VCaP (cell line): ENCODE measurements at regions not wholly inside any gene's neighbourhood (a gene's known extent, or its start where the extent isn't known, plus 50 kb on each side); places are given as distances from the start of the nearest gene placed in this dataset.

ENCODE experiments used
- H3K27ac ChIP-seq: fragments of 450-650 bp; 2 replicates; pipeline ENCODE4 v1.5.1; 2017
- TF ChIP-seq, protein P1 (sequence below): fragments of 450-650 bp; conservative IDR thresholded peaks from 2 replicates; pipeline ENCODE4 v1.5.1; 2017; ENCODE audit warnings: mild to moderate bottlenecking, moderate library complexity

DNA sequence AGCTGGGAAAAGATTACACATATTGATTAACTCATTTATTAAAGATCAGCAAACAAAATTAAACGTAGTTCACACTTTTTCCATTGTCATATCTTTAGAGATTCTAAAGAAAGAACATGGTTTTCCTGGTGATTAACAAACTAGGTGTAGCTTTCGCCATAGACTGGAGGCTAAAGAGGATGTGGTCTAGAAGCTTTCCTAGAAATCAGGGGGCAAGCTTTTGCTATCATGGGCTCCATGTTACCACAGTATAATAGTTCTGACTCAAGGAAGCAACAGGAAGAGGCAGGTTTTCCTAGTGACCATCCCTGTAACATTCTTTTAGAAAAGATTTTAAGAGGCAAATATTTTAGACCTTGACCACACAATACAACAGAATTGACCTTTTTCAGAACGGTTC, 232.7 kb downstream of the METTL4 start:
- H3K27ac ChIP-seq, result no peak overlapping the region
- TF ChIP-seq, protein P1, sequence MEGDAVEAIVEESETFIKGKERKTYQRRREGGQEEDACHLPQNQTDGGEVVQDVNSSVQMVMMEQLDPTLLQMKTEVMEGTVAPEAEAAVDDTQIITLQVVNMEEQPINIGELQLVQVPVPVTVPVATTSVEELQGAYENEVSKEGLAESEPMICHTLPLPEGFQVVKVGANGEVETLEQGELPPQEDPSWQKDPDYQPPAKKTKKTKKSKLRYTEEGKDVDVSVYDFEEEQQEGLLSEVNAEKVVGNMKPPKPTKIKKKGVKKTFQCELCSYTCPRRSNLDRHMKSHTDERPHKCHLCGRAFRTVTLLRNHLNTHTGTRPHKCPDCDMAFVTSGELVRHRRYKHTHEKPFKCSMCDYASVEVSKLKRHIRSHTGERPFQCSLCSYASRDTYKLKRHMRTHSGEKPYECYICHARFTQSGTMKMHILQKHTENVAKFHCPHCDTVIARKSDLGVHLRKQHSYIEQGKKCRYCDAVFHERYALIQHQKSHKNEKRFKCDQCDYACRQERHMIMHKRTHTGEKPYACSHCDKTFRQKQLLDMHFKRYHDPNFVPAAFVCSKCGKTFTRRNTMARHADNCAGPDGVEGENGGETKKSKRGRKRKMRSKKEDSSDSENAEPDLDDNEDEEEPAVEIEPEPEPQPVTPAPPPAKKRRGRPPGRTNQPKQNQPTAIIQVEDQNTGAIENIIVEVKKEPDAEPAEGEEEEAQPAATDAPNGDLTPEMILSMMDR, result no peak

DNA sequence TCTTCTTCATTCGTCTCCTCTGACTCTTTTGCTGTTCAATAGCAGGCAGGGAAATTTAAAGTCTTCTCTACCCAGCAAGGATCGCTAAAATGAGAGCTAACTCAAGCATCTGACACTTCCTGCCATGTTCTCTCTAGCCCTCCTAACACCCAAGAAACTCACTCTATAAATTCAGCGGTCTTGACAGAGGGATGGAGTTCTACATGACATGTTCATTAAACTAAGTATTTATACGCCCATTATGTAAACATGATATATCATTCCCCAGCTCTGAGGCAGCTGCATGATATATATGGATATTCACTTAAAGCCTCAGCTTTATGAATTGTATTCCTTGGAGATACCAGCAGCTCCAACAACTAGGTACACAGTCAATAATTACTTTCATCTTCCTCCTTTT, 231.0 kb downstream of the METTL4 start:
- TF ChIP-seq, protein P1, result no peak
- H3K27ac ChIP-seq, result no peak overlapping the region

DNA sequence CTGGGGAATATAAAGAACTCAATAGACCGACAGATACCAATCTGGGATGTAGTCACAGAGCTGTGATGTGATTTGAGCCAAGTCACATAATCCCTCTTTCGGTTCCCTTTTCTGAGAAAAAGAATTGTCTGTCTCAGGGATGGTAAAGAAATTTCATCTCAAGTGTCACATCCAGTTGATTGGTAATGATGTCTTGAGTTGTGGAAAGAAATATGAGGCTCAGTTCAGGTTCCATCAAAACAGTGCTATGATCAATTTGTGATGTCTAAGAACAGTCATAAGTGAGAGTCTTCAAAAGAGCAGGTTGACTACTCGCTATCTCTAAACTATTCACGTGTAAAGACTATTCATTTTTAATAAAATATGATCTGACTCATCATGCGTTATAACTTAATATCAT, 223.3 kb downstream of the METTL4 start:
- H3K27ac ChIP-seq, result no peak overlapping the region
- TF ChIP-seq, protein P1, result no peak

DNA sequence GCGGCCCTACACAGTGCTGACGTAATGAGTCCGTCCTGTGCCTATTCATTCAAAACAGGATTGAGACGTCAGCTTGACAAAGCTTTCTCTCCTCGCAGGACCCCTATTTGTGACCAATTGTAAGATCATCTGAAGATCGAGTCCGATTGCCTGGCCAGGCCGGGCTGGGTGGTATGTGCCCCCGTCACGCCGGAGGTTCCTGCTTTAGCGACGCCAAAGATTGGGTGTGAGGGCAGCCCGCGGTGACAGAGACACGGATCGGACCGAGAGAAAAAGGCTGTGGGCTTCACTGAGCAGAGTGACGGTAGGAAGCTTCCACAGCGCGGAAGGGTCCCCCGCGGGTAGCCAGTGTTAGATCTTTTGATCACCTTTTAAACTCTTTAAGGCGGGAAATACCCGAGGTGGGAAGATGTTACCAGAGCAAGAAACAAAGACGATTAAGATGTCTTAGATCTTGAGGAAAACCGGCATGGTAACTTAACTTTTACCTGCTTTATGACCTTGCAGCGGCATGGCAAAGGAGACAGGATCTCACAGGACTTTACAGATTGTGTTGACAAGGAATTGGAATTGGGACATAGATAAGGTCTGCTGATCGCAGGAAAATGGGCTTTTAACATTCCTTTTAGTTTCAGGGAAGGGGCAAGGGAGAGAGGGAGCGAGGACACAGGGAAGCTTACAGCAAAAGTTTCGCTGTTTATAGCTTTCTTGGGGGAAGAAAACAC, 220.0 kb downstream of the METTL4 start:
- no peak overlapping the region for H3K27ac ChIP-seq
- TF ChIP-seq, protein P1, result no peak

DNA sequence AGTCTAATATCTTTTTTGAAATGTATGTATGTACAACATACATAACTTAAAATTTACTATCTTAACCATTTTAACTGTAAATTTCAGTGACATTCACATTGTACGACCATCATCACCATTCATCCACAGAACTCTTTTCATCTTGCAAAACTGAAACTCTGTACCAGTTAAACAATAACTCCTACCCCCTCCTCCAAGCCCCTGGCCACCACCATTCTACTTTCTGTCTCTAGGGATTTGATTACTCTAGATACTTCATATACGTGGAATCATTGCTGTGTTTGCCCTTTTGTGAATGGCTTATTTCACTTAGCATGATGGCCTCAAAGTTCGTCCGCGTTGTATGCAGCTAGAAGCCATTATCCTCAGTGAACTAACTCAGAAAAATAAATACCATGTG, 217.0 kb downstream of the METTL4 start:
- TF ChIP-seq, protein P1, result no peak
- H3K27ac ChIP-seq, result no peak overlapping the region

DNA sequence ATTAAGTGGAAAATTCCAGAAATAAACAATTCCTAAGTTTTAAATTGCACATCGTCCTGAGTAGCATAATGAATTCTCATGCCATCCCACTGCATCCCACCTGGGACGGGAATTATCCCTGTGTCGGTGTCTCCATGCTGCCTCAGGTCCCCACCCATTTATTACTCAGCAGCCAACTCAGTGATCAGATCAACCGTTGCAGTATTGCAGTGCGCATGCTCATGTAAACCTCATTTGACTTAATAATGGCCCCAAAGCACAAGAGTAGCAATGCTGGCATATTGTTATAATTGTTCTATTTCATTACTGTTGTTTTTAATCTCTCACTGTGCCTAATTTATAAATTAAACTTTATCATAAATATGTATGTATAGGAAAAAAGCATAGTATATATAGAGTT, 214.4 kb downstream of the METTL4 start:
- TF ChIP-seq, protein P1, result no peak
- H3K27ac ChIP-seq, result no peak overlapping the region

DNA sequence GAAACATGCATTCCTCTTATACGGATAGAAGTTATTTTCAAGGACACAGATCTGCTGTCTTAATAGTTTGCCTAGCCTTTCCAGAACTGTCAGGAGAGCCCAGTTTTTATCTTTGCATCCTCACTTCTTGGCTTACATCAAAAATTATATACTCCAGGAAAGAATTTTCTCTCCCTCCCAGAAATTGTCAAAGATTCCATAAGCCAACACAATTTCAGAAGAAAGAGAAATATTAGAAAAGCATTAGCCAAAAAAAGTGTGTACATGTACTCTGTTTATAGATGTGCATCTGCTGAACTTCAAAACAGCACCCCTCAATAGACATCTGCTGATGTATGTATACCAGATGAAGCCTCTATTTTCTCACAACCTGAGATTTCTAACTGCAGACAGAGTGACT, 210.4 kb downstream of the METTL4 start:
- H3K27ac ChIP-seq, result no peak overlapping the region
- TF ChIP-seq, protein P1, result no peak
